ACHN (cell line): ENCODE measurements at regions not wholly inside any gene's neighbourhood (a gene's known extent, or its start where the extent isn't known, plus 50 kb on each side); places are given as distances from the start of the nearest gene placed in this dataset.

Experiments used
- DNase-seq: peaks from one replicate; pipeline ENCODE4 v3.0.0-alpha.2; 2015
- in situ Hi-C: cut with HindIII; loops from 2 replicates; pipeline ENCODE4 v1.10.0; 2017; ENCODE audit warnings: low sequenced_read_pairs, low pct_ligation_motif_present, low pct_unique_long_range_greater_than_20kb

DNA sequence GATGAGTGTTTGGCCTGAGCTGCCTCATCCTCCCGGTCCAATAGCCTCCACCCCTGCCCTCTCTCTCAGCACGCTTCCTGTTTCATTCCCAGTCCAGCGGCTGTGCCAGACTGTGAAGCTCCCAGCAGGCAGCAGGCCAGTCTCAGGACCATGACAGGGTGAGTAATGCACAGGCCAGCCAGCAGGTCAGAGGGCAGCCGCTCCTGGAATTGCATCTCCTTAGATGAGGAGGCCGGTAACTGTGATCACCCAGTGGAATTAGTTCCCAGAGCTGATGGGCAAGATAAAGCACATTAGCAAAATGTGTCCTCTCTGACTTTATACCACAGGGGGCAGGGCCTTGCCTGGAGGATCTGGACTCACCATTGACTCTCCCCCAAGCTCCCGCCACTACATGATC, 251.2 kb downstream of the ETS1 start:
- peak; percentile 75 for DNase-seq
- in situ Hi-C loops: no loop called here

DNA sequence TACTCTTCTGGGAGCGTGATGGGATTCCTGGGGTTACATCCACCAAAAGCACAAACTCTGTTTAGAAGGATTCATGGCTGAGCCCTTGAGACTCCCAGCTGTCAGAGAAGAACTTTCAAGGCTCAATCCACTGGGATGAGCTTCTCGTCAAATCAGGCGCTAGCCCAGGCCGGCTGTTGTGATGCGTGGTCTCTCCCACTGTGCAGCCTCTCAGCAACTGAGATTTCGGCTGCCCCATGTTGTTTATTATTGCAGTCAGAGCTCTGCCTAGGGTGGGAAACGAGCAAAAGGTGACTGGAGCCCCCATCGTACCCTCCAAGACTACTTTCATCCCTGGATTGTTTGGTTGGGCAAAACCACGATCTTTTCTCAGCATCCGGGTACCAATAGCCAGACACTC, 251.6 kb downstream of the ETS1 start:
- in situ Hi-C loops: no loop called here
- no peak for DNase-seq

DNA sequence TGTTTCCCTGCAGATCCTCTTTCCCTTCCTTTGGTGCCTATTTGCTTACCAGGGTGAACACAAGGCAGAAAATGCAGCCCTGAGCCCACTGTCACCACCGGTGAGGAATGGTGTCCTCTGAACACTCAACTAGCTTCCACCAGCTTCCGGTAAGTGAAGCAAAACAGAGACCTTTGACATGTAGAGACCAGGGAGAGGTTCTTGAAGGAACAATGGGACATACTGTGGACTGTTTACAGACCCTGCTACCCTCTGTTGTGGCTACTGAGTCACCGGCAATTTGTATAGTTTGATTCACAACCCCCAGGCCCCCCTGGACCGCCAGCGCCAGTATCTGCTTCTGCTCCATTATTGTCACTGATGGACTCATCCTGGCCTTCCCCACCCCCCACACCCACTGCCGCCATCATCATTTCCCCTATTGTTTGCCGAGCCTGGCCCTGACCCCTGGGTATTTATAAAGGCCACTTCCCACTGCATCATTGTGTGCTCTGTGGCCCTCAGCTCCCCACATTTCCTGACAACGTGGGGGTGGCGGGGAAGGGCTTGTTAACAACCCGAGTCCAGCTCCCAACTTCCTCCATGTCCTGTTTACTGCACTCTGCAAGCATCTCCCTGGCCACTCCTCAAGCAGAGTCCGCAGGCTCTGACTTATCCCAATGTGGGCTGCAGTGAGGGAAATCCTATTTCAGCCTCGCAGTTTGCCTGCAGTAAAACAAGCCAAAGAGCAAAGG, 252.9 kb downstream of the ETS1 start:
- in situ Hi-C loops: no loop called here
- no peak for DNase-seq

DNA sequence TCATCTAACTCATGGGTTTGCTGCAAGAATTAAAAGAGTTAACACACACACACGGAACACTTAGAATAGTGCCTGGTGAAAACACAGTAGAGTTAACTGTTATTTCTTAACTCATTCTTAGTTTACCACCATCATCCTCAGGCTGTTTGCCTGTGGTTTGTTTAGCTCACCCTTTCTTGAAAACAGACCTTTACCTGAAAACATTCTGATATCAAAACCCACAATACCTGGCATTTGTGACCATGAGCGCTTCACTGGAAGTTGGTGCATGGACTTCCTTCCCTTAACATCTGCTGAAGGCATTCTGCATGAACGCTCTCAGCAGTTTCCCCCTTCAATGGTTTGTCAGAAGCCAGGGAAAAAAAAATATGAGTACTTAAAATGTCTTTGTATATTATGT, 256.0 kb downstream of the ETS1 start:
- in situ Hi-C loops: no loop called here
- no peak for DNase-seq

DNA sequence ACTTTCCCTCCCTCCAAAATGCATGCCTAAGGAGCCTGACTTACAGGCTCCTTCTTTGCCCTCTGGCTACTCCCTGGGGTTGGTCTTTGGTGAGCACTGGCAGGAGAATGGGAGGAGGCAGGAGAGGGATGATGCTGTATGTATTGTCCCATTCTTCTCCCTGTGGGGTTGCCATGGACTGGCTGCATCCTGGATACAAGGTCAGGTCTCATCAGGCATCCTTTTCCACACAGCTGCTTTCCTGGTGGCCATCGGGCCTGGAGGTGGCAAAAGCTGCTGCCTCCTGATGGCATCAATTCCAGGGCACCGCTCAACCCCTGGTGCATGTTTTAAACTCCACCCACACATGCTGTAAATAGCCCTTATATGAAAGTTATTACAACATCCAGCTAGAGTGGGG, 257.2 kb downstream of the ETS1 start:
- in situ Hi-C loops: no loop called here
- DNase-seq: no peak

DNA sequence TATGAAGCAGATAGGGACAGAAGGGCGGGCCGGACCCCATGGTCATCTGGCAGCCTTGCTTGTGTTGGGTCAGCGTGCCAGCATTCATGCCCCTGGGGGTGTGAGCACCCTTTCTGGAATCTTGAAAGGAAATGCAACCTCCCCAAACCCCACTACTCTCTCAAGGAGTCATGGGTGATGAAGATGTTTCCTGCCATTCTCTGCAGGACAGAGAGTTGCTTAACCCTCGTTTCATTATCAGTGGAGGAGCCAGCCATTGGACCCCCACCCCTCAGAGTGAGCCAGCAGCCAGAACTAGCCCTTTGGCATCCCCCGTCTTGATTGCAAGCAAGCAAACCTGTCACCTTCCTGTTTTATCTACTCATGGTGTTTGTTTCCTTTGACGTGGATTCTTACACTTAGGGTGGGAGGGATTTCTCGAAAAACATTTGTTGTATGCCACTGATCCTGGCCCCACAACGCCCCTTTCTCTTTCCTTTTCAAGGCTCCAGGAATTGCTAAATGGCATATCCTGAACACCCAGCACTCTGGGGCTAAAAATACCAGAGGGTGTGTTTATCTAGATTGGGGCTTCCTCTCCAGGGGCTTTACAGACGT, 258.3 kb downstream of the ETS1 start:
- in situ Hi-C loops: no loop called here
- no peak for DNase-seq

DNA sequence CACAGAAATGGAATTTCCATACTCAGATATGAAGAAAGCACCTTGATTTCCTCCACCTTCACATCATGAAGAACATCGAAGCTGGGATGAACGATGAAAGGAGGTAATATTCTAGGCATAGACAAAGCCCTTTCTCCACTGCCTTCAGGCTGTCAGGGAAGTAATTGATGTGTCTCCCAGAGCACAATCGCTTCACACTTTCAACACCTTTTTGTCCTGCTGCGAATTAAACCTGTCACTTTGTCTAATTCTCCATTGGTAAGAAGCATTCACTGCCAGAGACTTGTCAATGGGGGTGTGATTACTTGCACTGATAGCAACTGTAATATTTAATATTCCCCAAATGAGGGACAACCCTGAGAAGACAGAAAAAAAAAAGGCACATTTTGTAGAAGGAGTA, 260.1 kb downstream of the ETS1 start:
- DNase-seq: no peak
- in situ Hi-C loops: no loop called here

DNA sequence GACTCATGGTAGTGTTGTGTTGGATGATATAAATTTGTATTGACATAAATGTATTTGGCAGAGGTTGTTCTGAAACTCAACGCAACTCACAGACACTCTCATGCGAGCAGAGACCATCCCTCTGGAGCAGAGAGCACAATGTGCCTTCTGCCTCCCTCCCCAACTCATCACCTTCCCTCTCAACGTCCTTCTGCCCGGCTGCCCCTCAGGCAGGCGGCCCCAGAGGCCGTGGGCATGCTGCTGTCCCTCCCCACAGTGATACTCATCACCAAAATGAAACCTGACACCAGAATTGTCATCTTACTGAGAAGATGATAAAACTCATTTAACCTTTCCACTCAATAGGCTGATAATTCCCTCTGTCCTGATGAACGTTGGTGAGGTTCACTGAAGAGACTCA, 260.6 kb downstream of the ETS1 start:
- no peak for DNase-seq
- in situ Hi-C loops: no loop called here

DNA sequence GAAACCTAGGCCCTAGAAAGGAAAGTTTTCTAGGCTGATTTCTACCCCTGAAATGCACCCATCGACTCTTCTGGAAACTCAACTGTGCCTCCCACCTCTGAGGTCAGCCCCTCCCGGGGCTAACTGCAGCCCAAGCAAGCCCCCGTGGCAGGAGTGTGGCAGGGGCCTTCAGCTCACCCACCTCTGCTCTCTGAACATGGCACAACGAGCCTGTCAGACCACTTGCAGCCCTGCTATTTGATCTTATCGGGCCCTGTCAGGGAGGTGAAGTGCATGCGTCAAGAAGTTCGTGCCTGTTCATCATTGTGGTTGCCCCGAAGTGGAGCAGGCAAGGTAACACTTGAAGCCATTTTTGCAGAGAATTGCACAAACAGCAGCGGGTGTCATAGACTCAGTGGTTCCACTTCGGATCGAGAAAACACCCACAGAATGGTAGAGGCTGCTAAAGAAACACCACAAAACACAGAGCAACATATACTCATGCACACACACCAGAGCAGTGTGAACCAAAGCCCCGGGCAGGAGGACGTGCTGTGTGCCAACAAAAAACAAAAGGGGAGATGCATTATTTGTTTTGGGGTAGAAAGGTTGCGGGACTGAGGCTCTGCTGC, 262.7 kb downstream of the ETS1 start:
- no peak for DNase-seq
- in situ Hi-C loops: no loop called here

DNA sequence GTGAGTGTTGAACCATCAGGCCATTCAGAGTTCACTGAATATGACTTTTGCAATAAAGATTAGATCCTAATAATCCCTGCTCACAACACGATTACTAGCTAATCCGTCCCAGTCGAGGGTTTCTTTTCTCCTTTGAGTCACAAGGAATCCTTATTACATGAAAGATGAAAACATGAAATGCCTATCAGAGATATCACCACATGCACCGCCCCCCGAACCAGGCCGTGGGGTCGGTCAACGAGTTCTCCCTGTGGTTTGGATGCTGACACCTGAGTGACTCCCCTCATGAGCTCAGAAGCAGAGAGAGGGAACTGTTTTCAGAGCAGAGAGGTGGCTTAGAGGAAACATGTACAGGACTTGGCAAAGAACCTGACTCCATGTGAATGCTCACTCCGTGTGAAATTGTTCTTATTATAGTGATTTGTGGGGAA, 263.3 kb downstream of the ETS1 start:
- DNase-seq: no peak
- in situ Hi-C loops: no loop called here

DNA sequence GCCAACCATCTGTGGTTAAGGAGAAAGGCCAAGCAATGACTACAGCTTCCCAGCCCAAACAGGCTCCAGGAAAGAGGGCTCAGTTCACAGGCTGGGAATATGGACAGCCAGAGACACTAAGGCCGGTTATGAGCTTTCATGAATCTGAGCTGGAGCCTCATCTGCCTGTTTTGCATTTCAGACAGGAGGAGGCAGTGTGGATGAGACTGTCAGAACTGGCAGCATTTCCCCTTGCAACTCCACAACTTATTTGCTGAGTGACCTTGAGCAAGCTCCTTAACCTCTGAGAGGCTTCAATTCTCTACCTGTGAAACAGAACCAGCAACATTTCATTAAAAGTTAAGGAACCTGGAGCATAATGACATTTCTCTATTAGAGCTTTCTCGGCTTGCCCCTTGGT, 264.0 kb downstream of the ETS1 start:
- in situ Hi-C loops: no loop called here
- peak; percentile 13 for DNase-seq

DNA sequence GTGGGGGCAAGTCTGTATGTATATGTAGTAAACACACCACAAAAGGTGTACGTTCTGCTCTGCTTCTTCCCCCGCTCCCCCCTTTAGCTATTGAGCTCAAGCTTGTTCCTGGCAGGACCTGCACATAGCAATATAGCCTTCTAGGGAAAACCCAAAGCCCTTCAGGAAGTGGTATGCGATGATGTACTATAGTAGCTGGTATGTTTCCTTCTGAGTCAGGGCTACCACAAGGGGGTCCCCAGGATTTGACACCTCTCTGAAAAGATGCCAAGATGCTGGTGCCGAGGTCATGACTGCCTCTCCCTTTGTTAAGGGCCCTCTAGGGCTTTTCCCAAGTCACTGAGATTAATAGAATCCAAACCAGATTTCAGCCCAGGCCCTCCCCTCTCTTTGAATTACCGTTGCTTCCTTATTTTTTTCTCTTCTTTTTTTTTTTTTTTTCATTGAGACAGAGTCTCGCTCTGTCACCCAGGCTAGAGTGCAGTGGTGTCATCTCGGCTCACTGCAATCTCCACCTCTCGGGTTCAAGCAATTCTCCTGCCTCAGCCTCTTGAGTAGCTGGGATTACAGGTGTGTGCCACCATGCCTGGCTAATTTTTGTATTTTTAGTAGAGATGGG, 268.4 kb downstream of the ETS1 start:
- in situ Hi-C loops: no loop called here
- DNase-seq: no peak

DNA sequence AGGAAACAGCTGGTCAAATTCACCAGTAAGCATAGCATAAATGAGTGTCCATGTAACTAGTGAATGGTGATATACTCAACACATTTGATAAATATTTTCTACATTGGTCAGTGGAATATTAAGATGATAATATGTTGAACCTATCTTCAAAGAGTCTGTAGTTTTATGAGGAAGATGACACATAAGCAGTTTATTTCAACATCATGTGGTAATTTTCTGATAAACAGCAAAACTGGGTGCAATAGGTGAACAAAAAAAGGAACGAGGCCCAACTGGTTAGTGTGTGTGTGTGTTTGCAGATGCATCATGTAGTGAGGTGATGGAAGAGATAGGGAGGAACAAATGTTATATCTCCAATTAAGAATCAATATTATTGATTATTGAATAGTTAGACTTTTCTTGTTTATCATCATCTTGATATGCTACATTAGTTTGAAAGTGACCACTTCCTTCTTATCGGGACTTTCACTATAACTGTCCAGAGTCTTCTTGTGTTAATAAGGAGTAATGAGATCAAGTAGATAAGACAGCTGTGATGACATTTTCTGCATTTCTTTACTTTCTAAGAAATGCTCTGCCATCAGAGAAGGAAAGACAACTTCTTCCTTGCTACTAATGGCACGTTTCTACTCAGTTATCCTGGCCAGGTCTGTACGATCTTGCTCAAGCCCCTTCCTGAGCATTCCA, 270.7 kb downstream of the ETS1 start:
- DNase-seq: no peak
- in situ Hi-C loops: no loop called here

DNA sequence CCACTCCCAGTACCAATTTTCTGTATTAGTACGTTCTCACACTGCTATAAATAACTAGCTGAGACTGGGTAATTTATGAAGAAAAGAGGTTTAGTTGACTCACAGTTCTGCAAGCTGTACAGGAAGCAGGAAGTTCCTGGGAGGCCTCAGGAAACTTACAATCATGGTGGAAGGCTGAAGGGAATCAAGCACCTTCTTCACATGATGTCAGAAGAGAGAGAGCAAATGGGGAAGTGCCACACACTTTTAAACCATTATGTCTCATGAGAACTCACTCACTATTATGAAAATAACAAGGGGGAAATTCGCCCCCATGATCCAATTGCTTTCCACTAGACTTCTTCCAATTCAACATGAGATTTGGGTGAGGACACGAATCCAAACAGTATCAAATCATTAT, 271.4 kb downstream of the ETS1 start:
- in situ Hi-C loops: no loop called here

DNA sequence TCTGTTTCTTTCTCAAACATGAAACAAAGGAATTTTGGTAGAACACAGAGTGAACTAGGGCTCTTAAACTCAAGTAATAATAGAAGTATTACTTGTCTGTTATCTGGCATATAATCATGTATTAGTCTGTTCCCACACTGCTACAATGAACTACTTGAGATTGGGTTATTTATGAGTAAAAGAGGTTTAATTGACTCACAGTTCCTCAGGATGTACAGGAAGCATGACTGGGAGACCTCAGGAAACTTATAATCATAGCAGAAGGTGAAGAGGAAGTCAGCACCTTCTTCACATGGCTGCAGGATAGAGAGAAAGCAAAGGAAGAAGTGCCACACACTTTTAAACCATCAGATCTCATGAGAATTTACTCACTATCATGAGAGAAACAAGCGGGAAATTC, 273.4 kb downstream of the ETS1 start:
- in situ Hi-C loops: no loop called here
- no peak for DNase-seq

More for the DNA sequence above, 271.4 kb downstream of the ETS1 start:
- no peak for DNase-seq

DNA sequence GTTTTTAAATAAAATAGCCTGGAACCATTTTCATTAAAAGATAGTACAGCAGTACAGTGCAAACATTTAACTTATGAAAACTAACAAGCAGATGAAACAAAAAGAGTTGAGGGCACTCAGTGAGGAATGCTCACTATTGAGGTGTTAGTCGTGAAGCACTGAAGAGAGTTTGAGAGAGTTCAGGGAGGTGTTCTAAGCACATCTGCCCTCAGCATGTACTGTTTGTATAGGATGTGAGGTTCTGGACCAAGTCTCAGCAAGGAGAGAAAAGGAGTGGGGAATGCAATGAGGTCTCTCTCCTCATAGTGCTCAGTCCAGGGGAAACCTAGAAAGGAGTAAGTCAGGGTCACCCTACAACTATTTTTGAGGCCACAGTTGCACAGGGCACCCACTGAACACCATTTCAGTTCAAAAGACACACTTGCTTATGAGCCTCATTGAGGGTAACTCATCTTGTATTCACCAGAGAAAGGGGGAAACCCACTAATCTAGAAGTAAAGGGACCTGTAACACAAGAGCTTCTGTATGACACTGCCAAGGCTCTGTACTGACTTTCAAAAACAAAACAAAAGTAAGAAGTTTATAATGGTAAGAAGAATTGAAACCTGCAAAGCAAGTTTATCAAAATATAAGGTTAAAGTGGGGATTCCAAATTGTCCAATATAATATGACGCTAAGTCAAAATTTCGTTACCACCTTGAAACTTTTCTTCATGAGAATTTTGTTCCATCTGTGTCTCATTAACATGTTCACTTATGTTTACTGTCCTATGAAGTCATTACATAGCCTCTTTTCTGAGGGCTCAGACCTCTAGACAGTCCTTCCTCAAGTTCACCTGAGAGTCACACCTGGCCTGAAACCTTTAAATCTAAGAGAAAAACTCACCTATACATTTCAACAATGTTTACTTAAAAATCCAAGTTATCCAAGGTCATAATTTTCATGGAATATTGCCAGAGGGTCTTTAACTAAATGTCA, 275.3 kb downstream of the ETS1 start:
- DNase-seq: no peak
- in situ Hi-C loops: no loop called here

DNA sequence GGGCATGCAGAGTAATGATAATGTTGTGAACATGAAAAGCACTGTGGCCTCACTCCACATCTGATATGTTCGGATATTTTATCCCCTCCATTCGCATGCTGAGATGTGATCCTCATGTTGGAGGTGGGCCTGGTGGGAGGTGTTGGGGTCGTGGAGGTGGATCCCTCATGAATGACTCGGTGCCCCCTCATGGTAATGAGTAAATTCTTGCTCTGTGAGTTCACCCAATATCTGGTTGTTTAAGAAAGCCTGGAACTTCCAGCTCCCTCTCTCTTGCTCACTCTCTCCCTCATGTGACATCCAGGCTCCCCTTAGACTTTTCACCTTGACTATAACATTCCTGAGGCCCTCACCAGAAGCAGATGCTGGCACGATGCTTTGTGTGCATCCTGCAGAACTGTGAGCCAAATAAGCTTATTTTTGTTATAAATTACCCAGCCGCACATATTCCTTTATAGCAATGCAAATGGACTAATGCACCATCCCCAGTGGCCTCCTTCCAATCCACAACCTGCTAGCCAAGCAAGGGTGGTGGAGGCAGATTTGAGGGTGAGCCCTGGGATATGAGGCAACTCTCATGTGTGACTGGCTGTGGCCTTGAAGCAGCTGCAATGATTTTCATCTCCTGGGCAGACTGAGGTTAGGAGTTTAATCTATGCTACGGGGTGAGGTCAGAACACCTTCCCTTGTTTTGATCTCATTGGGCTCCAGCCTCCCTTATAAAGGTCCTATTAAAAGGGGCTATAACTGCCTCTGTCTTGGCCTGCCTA, 276.5 kb downstream of the ETS1 start:
- in situ Hi-C loops: no loop called here

More for the DNA sequence above, 276.5 kb downstream of the ETS1 start:
- no peak for DNase-seq
